Gastroesophageal sphincter (tissue), 3 donors: ENCODE measurements at regions not wholly inside any gene's neighbourhood (a gene's known extent, or its start where the extent isn't known, plus 50 kb on each side); places are given as distances from the start of the nearest gene placed in this dataset.

Source experiments
- EP300 ChIP-seq: sonication (generic); formaldehyde crosslinking; IDR thresholded peaks from one replicate; pipeline ENCODE4 v1.6.1; 2017; ENCODE audit warnings: antibody characterized with exemption, mild to moderate bottlenecking
- POLR2A ChIP-seq, 2 donors: fragments of 450-650 bp; IDR thresholded peaks; one replicate each; pipeline ENCODE4 v1.6.1; 2017; ENCODE audit warnings: antibody characterized with exemption in 2 of 2, mild to moderate bottlenecking in 2 of 2, moderate library complexity in 1 of 2
- POLR2AphosphoS5 ChIP-seq: sonication (generic); formaldehyde crosslinking; IDR thresholded peaks from one replicate; pipeline ENCODE4 v1.6.1; 2017; ENCODE audit warnings: antibody characterized with exemption
- TF ChIP-seq, protein P1 (sequence below), 4 experiments: fragments of 200-600 bp in 2 of 4; fragments of 450-650 bp in 2 of 4; sonication (generic) in 1 of 4; IDR thresholded peaks; one replicate each; pipeline ENCODE4 v1.5.1; 2017 to 2019; ENCODE audit warnings: antibody characterized with exemption in 4 of 4, mild to moderate bottlenecking in 2 of 4, moderate library complexity in 2 of 4

GRCh38 chr16:50422926-50423325, 54.1 kb upstream of the BRD7 start:
- TF ChIP-seq, protein P1, sequence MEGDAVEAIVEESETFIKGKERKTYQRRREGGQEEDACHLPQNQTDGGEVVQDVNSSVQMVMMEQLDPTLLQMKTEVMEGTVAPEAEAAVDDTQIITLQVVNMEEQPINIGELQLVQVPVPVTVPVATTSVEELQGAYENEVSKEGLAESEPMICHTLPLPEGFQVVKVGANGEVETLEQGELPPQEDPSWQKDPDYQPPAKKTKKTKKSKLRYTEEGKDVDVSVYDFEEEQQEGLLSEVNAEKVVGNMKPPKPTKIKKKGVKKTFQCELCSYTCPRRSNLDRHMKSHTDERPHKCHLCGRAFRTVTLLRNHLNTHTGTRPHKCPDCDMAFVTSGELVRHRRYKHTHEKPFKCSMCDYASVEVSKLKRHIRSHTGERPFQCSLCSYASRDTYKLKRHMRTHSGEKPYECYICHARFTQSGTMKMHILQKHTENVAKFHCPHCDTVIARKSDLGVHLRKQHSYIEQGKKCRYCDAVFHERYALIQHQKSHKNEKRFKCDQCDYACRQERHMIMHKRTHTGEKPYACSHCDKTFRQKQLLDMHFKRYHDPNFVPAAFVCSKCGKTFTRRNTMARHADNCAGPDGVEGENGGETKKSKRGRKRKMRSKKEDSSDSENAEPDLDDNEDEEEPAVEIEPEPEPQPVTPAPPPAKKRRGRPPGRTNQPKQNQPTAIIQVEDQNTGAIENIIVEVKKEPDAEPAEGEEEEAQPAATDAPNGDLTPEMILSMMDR (IDR thresholded peaks at IDR 0.05), result no peak
- TF ChIP-seq POLR2A (IDR thresholded peaks at IDR 0.05), result no peak
- TF ChIP-seq POLR2AphosphoS5, result no peak
- no peak for TF ChIP-seq EP300
